Heart left ventricle (tissue), 13 donors: ENCODE measurements at regions not wholly inside any gene's neighbourhood (a gene's known extent, or its start where the extent isn't known, plus 50 kb on each side); places are given as distances from the start of the nearest gene placed in this dataset.

Experiments
- POLR2A ChIP-seq, 2 donors: fragments of 450-650 bp; IDR thresholded peaks; one replicate each; pipeline ENCODE4 v1.6.1; 2017; ENCODE audit warnings: antibody characterized with exemption in 2 of 2, mild to moderate bottlenecking in 2 of 2, moderate library complexity in 2 of 2
- TF ChIP-seq, protein P1 (sequence below), 12 donors: fragments of 200-600 bp; sonication (generic) in 4 of 12; IDR thresholded peaks; one replicate each; pipeline versions ENCODE4 v1.5.0 to v1.8.0; 2018 to 2022; ENCODE audit warnings: antibody characterized with exemption in 12 of 12, mild to moderate bottlenecking in 5 of 12
- donor health status: ischemic (EF 13 %, LVEDD 7.1; RV severe dilation, severe dysfunction).
- donor health status: DM: no; HTN: yes; CAD: no.
- donor health status: DM: no; HTN: no; CAD: no.
- donor health status: ischemic (EF 25% LVEDD 6.9; RV normal size, moderate dysfunction).
- donor health status: ischemic (EF 25% LVEDD 5.7; RV mildly dilated, moderate dysfunction).
- donor health status: ischemic (EF 35%, LVEDD 5.7; RV mildly dilated, moderate dysfunction).
- donor health status: nonischemic (EF 11% LVEDD 7.7; RV severe dilation, severe dysfunction).
- donor health status: DM: yes; HTN: yes; CAD: no.
- donor health status: PGD.
- donor health status: ischemic (EF 29% LVEDD 5.4; RV normal size, mild dysfunction).
- donor health status: nonischemic (EF 23%, LVEDD 6.1; RV moderate dilation, normal function).

DNA sequence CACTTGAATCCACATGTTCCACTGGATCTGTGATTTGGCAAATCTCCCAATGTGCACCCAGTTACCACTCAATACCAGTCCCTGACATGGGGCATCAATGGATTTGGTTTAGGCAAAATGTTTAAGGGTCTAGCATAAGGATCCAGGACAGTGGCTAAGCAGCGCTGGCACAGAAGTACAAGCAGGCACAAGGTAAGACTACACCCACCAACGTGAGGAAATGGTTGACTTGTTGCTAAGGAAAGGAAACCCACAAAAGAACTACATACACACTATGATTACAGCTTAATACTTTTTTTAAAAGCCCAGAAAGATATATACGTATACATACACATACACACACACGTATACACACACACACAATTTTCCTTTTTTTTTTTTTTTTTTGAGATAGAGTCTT is 79.0 kb downstream of the DNAAF9 start:
- TF ChIP-seq, protein P1, sequence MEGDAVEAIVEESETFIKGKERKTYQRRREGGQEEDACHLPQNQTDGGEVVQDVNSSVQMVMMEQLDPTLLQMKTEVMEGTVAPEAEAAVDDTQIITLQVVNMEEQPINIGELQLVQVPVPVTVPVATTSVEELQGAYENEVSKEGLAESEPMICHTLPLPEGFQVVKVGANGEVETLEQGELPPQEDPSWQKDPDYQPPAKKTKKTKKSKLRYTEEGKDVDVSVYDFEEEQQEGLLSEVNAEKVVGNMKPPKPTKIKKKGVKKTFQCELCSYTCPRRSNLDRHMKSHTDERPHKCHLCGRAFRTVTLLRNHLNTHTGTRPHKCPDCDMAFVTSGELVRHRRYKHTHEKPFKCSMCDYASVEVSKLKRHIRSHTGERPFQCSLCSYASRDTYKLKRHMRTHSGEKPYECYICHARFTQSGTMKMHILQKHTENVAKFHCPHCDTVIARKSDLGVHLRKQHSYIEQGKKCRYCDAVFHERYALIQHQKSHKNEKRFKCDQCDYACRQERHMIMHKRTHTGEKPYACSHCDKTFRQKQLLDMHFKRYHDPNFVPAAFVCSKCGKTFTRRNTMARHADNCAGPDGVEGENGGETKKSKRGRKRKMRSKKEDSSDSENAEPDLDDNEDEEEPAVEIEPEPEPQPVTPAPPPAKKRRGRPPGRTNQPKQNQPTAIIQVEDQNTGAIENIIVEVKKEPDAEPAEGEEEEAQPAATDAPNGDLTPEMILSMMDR (IDR thresholded peaks at IDR 0.05) = no peak
- TF ChIP-seq POLR2A (IDR thresholded peaks at IDR 0.05) = no peak
